Ureter (tissue), 1 donor: ENCODE measurements at regions not wholly inside any gene's neighbourhood (a gene's known extent, or its start where the extent isn't known, plus 50 kb on each side); places are given as distances from the start of the nearest gene placed in this dataset.
"Not testable (repeated sequence)": the region's sequence is repeated elsewhere in the genome, so short reads cannot be mapped to it uniquely, and the experiment has no call there.

ENCODE experiments used
- DNase-seq: peaks from one replicate; pipeline ENCODE4 v3.0.0-alpha.2; 2020; ENCODE audit warnings: low spot score
- donor health status: DM: yes; HTN: yes; CAD: no.

GRCh38 chr5:57396701-57397100, 85.9 kb downstream of the ACTBL2 start:
- no peak for DNase-seq

- no peak for DNase-seq
Measured at GRCh38 chr5:57394421-57395210, 88.0 kb downstream of the ACTBL2 start.

DNA sequence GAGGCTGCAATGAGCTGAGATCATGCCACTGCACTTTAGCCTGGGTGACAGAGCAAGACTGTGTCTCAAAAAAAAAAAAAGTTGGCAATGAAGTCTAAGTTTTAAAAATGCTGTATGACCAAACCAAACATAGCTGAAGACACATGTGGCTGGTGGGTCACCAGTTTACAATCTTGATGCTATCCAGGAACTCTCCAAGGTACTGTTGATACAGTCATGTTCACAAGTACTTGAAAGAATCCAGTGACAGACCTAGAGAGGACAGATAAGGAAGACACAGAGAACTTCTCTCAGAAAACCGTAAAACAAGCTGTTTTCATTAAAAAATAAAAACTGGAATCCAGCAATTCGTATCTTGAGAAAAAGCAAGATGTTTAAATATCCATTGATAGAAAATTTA, 95.7 kb downstream of the ACTBL2 start:
- DNase-seq: no peak

DNA sequence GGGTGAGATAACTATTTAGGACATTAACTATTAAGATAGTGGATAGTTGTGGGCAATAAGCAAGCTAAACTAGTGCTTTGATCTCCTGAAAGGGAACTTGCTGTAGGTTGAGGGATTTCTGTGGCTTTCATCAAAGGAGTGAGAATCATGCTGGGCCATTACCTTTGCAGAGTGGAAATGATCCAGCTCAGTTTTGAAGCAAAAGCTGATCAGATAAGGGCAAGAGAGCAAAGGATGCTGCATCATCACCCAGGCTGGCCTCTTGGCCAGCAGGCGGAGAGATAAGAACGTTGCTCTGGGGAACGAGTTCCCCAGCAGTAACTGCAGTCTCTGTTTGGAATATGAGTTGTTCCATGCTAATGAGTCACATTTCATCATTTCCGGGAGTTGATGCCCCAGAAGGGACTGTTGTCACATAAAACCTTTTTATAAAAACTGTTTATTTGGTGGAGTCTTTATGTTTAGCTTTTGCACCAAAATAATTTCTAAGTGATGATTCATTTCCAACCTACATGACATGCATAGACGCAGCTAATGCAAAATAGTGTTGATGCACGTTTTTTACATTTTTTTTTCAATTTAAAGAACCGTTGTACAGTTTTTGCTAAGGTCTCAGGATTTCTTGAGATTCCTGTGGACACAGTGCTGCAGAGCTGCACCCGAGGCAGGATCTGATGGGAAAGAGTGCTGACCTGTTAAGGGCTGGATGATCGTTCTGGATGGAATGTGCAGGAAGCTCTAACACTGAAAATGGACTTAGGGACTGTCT, 99.3 kb downstream of the ACTBL2 start:
- peak; percentile 48 for DNase-seq

- DNase-seq: no peak
Measured at GRCh38 chr5:57382655-57383054, 100.0 kb downstream of the ACTBL2 start.

DNA sequence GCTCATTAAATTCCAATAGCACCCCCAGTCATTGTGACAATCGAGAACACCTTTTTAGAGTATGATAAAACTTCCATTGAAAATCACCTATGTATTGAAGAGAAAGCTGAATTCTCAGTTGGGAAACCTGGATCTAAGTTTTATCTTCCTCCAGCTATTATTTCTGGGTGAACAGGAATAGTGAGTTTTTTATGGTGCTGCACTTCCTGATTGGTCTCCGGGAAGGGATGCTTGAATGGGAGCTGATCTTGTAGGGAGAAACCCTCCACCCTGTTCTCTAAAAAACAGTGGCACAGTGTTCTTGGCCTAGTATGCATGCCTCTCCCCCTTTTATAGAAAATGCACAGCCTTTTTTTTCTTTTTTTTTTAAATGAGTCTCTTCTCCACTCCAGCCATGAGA, 112.2 kb downstream of the ACTBL2 start:
- no peak for DNase-seq

DNA sequence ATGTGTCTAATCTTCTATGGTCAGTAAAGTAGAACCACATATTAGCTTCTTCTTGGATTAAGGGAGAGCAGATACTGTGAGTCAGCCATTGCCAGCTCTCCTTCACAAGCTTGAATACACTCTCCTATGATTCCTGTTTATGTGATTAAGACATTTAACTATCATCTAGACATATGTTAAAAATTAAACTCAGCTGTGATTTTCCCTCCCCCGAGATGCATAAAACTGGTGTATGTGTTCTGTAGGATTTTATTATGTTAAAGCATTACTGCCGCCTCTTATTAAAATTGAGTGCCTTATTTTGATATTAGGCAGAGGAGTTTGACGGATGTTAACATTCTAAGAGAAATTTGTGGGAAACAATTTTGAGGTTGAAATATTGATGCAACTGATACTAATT, 114.6 kb downstream of the ACTBL2 start:
- DNase-seq: no peak

- no peak for DNase-seq
Measured at GRCh38 chr5:57366744-57367143, 115.9 kb downstream of the ACTBL2 start.

GRCh38 chr5:57362951-57363350, 119.7 kb downstream of the ACTBL2 start:
- DNase-seq: no peak

DNA sequence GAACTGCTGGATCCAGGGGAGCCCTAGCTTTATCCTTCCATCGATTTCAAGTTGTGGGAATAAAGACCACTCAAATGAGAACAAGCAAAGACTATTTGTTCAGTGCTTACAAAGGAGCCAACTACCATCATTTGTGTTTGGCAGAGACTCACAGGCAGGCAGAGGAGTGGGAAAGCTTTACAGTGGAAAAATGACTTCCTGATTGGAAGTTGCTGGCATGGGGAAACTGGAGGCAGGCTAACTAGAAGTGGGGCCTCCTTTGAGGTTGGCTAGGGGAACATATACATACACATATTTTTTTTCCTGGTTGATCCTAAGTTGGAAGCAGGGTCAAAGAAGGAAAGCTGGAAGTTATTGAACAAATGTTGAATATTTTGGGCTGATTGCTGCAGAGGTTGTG, 121.7 kb downstream of the ACTBL2 start:
- no peak for DNase-seq

DNA sequence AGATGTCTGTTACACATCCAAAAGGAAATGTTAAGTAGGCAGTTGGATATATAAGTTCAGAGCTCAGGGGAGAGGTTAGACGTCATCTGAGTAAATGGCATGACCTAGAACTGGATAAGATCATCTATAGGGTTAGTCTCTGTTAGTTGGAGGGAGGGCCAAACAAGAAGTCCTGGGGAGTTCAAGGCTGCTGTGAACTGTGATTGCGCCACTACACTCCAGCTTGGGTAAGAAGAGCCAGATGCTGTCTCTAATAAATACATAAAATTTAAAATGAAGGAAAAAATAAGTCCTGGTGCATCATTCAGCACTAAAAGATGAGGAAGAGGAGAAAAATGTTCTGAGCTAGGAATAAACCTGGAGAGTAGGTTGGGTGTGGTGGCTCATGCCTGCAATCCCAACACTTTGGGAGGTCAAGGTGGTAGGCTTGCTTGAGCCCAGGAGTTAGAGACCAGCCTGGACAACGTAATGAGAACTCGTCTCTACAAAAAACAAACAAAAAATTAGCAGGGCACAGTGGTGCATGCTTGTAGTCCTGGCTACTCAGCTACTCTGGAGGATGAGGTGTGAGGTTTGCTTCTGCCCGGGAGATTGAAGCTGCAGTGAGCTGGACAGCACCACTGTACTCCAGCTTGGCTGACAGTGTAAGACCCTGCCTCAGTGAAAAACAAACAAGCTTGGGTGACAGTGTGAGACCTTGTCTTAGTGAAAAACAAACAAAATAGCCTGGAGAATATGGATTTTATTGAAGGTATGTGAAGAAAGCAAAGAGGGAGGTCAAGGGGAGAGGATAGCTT, 123.6 kb downstream of the ACTBL2 start:
- DNase-seq: no peak

DNA sequence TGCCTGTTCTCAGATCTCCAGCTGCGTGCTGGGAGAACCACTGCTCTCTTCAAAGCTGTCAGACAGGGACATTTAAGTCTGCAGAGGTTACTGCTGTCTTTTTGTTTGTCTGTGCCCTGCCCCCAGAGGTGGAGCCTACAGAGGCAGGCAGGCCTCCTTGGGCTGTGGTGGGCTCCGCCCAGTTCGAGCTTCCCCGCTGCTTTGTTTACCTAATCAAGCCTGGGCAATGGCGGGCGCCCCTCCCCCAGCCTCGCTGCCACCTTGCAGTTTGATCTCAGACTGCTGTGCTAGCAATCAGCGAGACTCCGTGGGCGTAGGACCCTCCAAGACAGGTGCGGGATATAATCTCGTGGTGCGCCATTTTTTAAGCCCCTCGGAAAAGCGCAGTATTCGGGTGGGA, 125.8 kb downstream of the ACTBL2 start:
- DNase-seq: not testable (repeated sequence)

GRCh38 chr5:57349214-57349613, 133.4 kb downstream of the ACTBL2 start:
- DNase-seq: no peak

GRCh38 chr5:57348376-57349140, 134.1 kb downstream of the ACTBL2 start:
- DNase-seq: no peak

DNA sequence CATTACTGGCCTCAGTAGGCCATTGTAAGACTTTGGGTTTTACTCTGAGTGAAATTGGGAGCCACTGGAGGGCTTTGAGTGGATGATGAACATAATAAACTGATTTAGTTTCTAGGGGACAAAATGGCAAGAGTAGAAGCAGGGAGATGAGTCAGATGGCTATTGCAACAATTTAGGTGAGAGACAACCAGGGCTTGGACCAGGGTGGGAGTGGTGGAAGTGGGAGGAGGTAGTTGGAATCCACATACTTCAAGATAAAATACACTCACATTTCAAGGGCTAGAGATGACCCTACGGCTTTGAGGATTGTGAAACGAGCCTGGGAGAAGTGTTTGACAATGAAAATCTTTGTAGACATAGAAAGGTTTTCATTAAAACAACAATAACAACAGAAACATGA, 136.3 kb downstream of the ACTBL2 start:
- no peak for DNase-seq

- DNase-seq: no peak
Measured at GRCh38 chr5:57341380-57341979, 141.1 kb downstream of the ACTBL2 start.

DNA sequence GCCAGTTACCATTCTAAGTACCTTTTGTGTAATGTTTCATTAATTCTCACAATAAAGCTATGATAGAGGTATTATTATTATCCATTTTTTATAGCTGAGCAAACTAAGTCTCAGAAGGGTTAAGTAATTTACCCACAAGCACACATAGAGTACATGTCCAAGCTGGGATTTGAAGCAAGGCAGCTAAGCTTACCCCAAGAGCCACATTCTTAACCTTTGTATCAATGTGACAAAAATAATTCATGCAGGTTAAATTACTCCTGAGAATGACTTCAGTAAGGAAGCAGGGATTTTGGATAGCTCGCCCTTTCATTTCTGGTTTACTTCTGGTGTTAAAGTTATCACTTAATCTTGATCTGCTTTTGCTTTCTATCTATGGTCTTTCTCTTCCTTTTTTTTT, 141.9 kb downstream of the ACTBL2 start:
- DNase-seq: no peak

DNA sequence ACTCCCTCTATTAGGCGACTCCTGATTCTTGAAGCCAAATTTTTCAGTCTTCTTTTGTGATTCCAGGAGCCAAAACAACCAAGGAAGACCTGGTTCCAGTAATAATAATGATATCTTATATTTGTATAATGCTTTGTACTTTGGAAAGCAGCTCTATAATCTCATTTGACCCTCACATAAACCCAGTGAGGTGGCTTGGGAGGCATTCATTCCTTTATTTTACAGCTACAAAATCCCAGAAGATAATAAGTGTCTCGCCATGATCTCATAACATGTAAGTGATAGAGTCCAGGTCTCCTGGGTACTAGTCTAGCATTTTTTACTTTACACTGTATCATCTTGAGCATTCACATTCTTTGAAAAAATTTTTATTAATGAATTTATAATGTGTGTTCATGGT, 143.1 kb downstream of the ACTBL2 start:
- no peak for DNase-seq

DNA sequence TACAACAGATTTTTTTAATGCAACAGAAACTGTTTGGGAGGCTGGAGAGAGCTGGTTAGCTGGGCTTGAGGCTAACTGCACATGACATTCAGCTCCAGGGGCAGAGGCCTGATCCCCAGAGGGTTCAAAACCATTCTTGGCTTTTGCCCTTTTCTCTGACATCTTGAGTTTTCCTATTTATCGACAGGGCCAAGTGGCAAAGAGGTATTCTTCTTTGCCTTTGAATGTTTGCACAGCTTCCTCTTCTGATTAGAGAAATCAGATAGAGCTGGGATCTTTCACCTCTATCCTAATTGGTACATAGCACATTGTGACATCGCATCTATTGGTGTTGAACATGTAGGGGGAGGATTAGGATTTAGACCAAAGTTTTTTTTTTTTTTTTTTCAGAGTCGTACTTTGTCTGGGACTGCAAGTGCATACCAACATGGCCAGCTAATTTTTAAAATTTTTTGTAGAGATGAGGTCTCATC, 143.7 kb downstream of the ACTBL2 start:
- DNase-seq: no peak

DNA sequence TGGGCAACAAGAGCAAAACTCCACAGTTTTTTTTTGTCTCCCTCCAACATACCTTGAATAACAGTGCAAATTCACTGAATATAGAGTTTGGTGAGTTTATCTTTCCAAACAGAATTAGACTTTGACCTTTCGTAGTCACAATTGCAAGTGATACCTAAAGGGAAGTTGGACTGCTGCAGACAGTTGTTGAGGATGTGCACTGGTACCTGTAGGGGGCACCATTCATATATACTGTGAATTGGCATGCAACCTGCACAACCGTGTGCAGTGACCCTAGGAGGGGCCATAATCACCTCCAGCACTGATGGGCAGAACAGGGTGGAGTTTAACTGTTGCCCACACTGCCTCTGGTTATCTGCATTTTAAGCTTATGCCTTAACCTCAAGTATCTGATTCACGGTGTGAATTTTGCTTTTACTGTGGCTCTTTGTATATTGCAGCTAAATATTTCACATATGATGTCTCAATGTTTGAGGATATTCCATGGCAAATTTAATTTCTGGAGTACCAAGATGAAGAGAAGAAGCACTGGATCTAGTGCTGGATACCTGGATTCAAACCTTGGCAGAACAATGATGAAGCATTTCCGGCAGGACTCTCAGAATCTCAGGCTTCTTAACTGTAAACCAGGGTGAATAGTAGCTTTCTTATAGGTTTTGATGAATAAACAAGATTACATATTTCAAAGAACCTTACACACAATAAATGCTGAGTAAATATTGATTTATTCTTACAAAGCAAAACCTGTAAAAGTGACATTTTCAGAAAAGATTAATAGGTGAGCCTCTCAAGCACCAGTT, 144.3 kb downstream of the ACTBL2 start:
- no peak for DNase-seq
